WTC11 (cell line): ENCODE measurements at regions not wholly inside any gene's neighbourhood (a gene's known extent, or its start where the extent isn't known, plus 50 kb on each side); places are given as distances from the start of the nearest gene placed in this dataset.
A peak's percentile ranks its signal among the peaks of the same experiment; 100 is the strongest.

Source experiments
- ATAC-seq: fragments of 200-7000 bp; cut with Tn5 transposase; 2 replicates; pipeline ENCODE4 v1.10.0; 2021; ENCODE audit warnings: mild to moderate bottlenecking, moderate library complexity
- CTCF ChIA-PET: fragments of 300-600 bp; sonication (Branson Sonifier 250); formaldehyde crosslinking; loops from one replicate; lab custom pipeline; 2021; ENCODE audit warnings: antibody characterized with exemption; lab: Charles Lee
- POLR2A ChIA-PET: fragments of 350-600 bp; sonication (Branson Sonifier 250); formaldehyde crosslinking; loops from one replicate; lab custom pipeline; 2021; ENCODE audit warnings: antibody characterized with exemption; lab: Charles Lee
- DNase-seq: peaks from one replicate; pipeline ENCODE4 v3.0.0; 2021; ENCODE audit warnings: low spot score
- H3K27ac Mint-ChIP-seq: 2 replicates; pipeline ENCODE4 v1.8.0; 2021; ENCODE audit warnings: mixed read lengths
- H3K27me3 Mint-ChIP-seq: 2 replicates; pipeline ENCODE4 v1.8.0; 2021; ENCODE audit warnings: low read depth, mild to moderate bottlenecking, moderate library complexity, mixed read lengths
- H3K36me3 Mint-ChIP-seq: 2 replicates; pipeline ENCODE4 v1.8.0; 2021; ENCODE audit warnings: mixed read lengths
- H3K4me1 Mint-ChIP-seq: 2 replicates; pipeline ENCODE4 v1.8.0; 2022; ENCODE audit warnings: mixed read lengths
- H3K4me3 Mint-ChIP-seq: 2 replicates; pipeline ENCODE4 v1.8.0; 2021; ENCODE audit warnings: mild to moderate bottlenecking, moderate library complexity, mixed read lengths
- H3K9me3 Mint-ChIP-seq: 2 replicates; pipeline ENCODE4 v1.8.0; 2021; ENCODE audit warnings: mixed read lengths
- AR ChIP-seq: fragments of 250-450 bp; sonication (Bioruptor Pico); IDR thresholded peaks from 2 replicates; pipeline ENCODE4 v1.9.0; 2021; ENCODE audit warnings: mild to moderate bottlenecking
- E2F1 ChIP-seq: sonication (generic); formaldehyde crosslinking; IDR thresholded peaks from 2 replicates; pipeline ENCODE4 v1.8.0; 2022; ENCODE audit warnings: mild to moderate bottlenecking, missing genetic modification reagents
- ETV6 ChIP-seq: sonication (generic); formaldehyde crosslinking; IDR thresholded peaks from 2 replicates; pipeline ENCODE4 v1.8.1; 2022; ENCODE audit warnings: mild to moderate bottlenecking, missing genetic modification reagents
- FOXJ3 ChIP-seq: sonication (generic); formaldehyde crosslinking; IDR thresholded peaks from 2 replicates; pipeline ENCODE4 v1.9.0; 2021; ENCODE audit warnings: missing genetic modification reagents, mild to moderate bottlenecking, borderline replicate concordance
- FOXK1 ChIP-seq: sonication (generic); formaldehyde crosslinking; IDR thresholded peaks from 2 replicates; pipeline ENCODE4 v1.8.0; 2022; ENCODE audit warnings: mild to moderate bottlenecking, moderate library complexity, missing genetic modification reagents
- GRHL2 ChIP-seq: fragments of 250-450 bp; sonication (Bioruptor Pico); IDR thresholded peaks from 2 replicates; pipeline ENCODE4 v1.8.0; 2022; ENCODE audit warnings: mild to moderate bottlenecking, moderate library complexity; ENCODE audit not compliant: insufficient replicate concordance, severe bottlenecking
- IRF2 ChIP-seq: sonication (generic); formaldehyde crosslinking; IDR thresholded peaks from 2 replicates; pipeline ENCODE4 v1.8.0; 2022; ENCODE audit warnings: low read depth, missing genetic modification reagents, borderline replicate concordance
- JUN ChIP-seq: sonication (generic); formaldehyde crosslinking; IDR thresholded peaks from 2 replicates; pipeline ENCODE4 v1.8.0; 2023; ENCODE audit warnings: mild to moderate bottlenecking, missing genetic modification reagents
- NR2C2 ChIP-seq: sonication (generic); formaldehyde crosslinking; IDR thresholded peaks from 2 replicates; pipeline ENCODE4 v1.8.0; 2022; ENCODE audit warnings: mild to moderate bottlenecking, missing genetic modification reagents
- NR3C1 ChIP-seq: sonication (generic); formaldehyde crosslinking; conservative IDR thresholded peaks from 2 replicates; pipeline ENCODE4 v1.8.1; 2023; ENCODE audit warnings: low read depth, mild to moderate bottlenecking, missing genetic modification reagents
- OVOL2 ChIP-seq: fragments of 250-450 bp; sonication (Bioruptor Pico); IDR thresholded peaks from 2 replicates; pipeline ENCODE4 v1.9.0; 2021; ENCODE audit warnings: mild to moderate bottlenecking, borderline replicate concordance
- PRRX2 ChIP-seq: fragments of 250-450 bp; sonication (Bioruptor Pico); IDR thresholded peaks from 2 replicates; pipeline ENCODE4 v1.8.0; 2021; ENCODE audit warnings: mild to moderate bottlenecking
- TCF7 ChIP-seq: sonication (generic); formaldehyde crosslinking; IDR thresholded peaks from 2 replicates; pipeline ENCODE4 v1.8.0; 2022; ENCODE audit warnings: mild to moderate bottlenecking, low read depth, missing genetic modification reagents, moderate library complexity
- TP53 ChIP-seq: sonication (generic); formaldehyde crosslinking; IDR thresholded peaks from 2 replicates; pipeline ENCODE4 v1.8.1; 2023; ENCODE audit warnings: mild to moderate bottlenecking, missing genetic modification reagents
- ZNF281 ChIP-seq: sonication (generic); formaldehyde crosslinking; IDR thresholded peaks from 2 replicates; pipeline ENCODE4 v1.8.0; 2023; ENCODE audit warnings: mild to moderate bottlenecking, missing genetic modification reagents
- ZNF532 ChIP-seq: fragments of 250-450 bp; sonication (Bioruptor Pico); IDR thresholded peaks from 2 replicates; pipeline ENCODE4 v1.9.0; 2021; ENCODE audit warnings: mild to moderate bottlenecking, borderline replicate concordance
- TF ChIP-seq, protein P1 (sequence below): fragments of 200-600 bp; IDR thresholded peaks from 2 replicates; pipeline ENCODE4 v1.8.0; 2022; ENCODE audit warnings: antibody characterized with exemption
- TF ChIP-seq, protein P2 (sequence below): fragments of 250-450 bp; sonication (Bioruptor Pico); IDR thresholded peaks from 2 replicates; pipeline ENCODE4 v1.9.0; 2021; ENCODE audit warnings: moderate library complexity, mild to moderate bottlenecking, inconsistent platforms, borderline replicate concordance
- TF ChIP-seq, protein P3 (sequence below): sonication (generic); formaldehyde crosslinking; IDR thresholded peaks from 2 replicates; pipeline ENCODE4 v1.8.1; 2022; ENCODE audit warnings: low read depth, mild to moderate bottlenecking, moderate library complexity, missing genetic modification reagents, borderline replicate concordance

GRCh38 chr7:55641811-55642210 is 69.5 kb upstream of the VOPP1 start:
- H3K4me3 Mint-ChIP-seq: no peak overlapping the region
- H3K36me3 Mint-ChIP-seq: peaks cover 7% of the 10 kb centered on the region; the same call in 1 of the 2 replicates
- peaks cover 36% of the 10 kb centered on the region for H3K9me3 Mint-ChIP-seq
- no peak for ATAC-seq
- CTCF ChIA-PET: interaction anchor here (0.5 to 2.0 kb wide), 19 partner anchors 10 to 432 kb away, joined by 3 to 13 read pairs (median 4); partner anchors contain the start of genes CCT6A, MRPS17, NIPSNAP2 and PSPH
- no peak overlapping the region for H3K27ac Mint-ChIP-seq
- peaks cover 4% of the 10 kb centered on the region for H3K27me3 Mint-ChIP-seq
- POLR2A ChIA-PET: no interaction called here
- no peak for TF ChIP-seq ZNF281 (CRISPR knock-in tag)
- TF ChIP-seq, protein P1, sequence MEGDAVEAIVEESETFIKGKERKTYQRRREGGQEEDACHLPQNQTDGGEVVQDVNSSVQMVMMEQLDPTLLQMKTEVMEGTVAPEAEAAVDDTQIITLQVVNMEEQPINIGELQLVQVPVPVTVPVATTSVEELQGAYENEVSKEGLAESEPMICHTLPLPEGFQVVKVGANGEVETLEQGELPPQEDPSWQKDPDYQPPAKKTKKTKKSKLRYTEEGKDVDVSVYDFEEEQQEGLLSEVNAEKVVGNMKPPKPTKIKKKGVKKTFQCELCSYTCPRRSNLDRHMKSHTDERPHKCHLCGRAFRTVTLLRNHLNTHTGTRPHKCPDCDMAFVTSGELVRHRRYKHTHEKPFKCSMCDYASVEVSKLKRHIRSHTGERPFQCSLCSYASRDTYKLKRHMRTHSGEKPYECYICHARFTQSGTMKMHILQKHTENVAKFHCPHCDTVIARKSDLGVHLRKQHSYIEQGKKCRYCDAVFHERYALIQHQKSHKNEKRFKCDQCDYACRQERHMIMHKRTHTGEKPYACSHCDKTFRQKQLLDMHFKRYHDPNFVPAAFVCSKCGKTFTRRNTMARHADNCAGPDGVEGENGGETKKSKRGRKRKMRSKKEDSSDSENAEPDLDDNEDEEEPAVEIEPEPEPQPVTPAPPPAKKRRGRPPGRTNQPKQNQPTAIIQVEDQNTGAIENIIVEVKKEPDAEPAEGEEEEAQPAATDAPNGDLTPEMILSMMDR: no peak
- no peak for TF ChIP-seq GRHL2
- TF ChIP-seq, protein P2, sequence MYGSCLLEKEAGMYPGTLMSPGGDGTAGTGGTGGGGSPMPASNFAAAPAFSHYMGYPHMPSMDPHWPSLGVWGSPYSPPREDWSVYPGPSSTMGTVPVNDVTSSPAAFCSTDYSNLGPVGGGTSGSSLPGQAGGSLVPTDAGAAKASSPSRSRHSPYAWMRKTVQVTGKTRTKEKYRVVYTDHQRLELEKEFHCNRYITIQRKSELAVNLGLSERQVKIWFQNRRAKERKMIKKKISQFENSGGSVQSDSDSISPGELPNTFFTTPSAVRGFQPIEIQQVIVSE: no peak
- no peak for TF ChIP-seq AR
- TF ChIP-seq IRF2 (CRISPR knock-in tag): no peak
- TF ChIP-seq FOXJ3: no peak
- no peak for TF ChIP-seq NR2C2 (CRISPR knock-in tag)
- TF ChIP-seq TCF7 (CRISPR knock-in tag): no peak
- no peak for TF ChIP-seq PRRX2
- TF ChIP-seq ETV6: no peak
- TF ChIP-seq E2F1 (CRISPR knock-in tag): no peak
- TF ChIP-seq FOXK1 (CRISPR knock-in tag): no peak
- TF ChIP-seq OVOL2 (CRISPR knock-in tag): no peak
- TF ChIP-seq, all 79 proteins: peak for 0
- DNase-seq: no peak
- no peaks in the 10 kb centered on the region for H3K4me1 Mint-ChIP-seq

DNA sequence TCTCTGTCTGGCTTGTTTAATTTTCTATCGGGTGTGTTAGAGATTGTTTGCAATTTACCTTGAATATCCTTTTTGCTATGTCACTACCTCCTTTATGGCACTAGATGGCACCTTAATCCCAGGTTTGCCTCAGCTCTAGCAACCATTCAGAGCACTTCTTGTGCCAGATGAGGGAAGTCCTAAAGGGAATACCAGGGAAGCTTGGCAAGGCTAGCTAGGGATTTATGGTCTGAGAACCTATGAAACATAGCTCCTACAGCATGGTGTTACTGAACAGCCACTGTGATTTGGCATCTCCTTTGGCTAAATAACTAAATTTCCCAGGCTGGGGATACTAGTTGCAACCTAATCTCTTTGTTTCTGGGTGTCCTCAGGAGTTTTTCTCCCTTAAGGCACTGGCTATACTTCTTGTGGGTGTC is 69.0 kb upstream of the VOPP1 start:
- H3K4me1 Mint-ChIP-seq: no peaks in the 10 kb centered on the region
- no peak overlapping the region for H3K27ac Mint-ChIP-seq
- H3K27me3 Mint-ChIP-seq: peaks cover 4% of the 10 kb centered on the region
- CTCF ChIA-PET: interaction anchor here (0.5 to 2.0 kb wide), 19 partner anchors 10 to 433 kb away, joined by 3 to 13 read pairs (median 4); partner anchors contain the start of genes CCT6A, MRPS17, NIPSNAP2 and PSPH
- POLR2A ChIA-PET: no interaction called here
- H3K4me3 Mint-ChIP-seq: no peak overlapping the region
- DNase-seq (peak; percentile 17), ATAC-seq (peak; percentile 97)
- peaks cover 3% of the 10 kb centered on the region; the same call in 1 of the 2 replicates for H3K36me3 Mint-ChIP-seq
- peaks cover 37% of the 10 kb centered on the region for H3K9me3 Mint-ChIP-seq
- no peak for TF ChIP-seq NR3C1
- TF ChIP-seq TP53: no peak
- TF ChIP-seq JUN (CRISPR knock-in tag): no peak
- TF ChIP-seq, protein P3, sequence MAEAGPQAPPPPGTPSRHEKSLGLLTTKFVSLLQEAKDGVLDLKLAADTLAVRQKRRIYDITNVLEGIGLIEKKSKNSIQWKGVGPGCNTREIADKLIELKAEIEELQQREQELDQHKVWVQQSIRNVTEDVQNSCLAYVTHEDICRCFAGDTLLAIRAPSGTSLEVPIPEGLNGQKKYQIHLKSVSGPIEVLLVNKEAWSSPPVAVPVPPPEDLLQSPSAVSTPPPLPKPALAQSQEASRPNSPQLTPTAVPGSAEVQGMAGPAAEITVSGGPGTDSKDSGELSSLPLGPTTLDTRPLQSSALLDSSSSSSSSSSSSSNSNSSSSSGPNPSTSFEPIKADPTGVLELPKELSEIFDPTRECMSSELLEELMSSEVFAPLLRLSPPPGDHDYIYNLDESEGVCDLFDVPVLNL (CRISPR knock-in tag): no peak
- TF ChIP-seq ZNF532 (CRISPR knock-in tag): no peak
